Inflammatory macrophage treated with lipopolysaccharide for 1 hour (primary cell): ENCODE measurements at regions not wholly inside any gene's neighbourhood (a gene's known extent, or its start where the extent isn't known, plus 50 kb on each side); places are given as distances from the start of the nearest gene placed in this dataset.

Experiments used
- DNase-seq, 2 donors: peaks; one replicate each; pipeline ENCODE4 v3.0.0-alpha.2; 2020 to 2022

DNA sequence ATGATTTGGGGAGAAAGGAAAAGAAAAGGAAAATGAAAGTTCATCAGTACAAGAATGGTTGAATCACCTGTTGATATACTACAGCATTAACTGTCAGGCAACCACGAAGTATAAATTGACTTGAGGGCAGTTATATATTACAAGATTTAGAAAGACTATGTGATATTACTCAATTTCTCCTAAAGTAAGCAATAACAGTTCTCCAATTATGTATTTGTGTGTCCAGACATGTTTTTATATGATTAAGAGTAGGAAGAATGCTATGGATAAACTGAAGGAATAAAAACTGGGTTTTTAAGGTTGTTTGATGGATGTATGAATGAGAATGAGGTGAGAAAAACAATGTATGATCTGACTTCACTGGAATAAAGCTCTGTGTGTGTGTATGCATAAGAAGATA is 2234.4 kb downstream of the ARAP2 start:
- DNase-seq, result no peak

DNA sequence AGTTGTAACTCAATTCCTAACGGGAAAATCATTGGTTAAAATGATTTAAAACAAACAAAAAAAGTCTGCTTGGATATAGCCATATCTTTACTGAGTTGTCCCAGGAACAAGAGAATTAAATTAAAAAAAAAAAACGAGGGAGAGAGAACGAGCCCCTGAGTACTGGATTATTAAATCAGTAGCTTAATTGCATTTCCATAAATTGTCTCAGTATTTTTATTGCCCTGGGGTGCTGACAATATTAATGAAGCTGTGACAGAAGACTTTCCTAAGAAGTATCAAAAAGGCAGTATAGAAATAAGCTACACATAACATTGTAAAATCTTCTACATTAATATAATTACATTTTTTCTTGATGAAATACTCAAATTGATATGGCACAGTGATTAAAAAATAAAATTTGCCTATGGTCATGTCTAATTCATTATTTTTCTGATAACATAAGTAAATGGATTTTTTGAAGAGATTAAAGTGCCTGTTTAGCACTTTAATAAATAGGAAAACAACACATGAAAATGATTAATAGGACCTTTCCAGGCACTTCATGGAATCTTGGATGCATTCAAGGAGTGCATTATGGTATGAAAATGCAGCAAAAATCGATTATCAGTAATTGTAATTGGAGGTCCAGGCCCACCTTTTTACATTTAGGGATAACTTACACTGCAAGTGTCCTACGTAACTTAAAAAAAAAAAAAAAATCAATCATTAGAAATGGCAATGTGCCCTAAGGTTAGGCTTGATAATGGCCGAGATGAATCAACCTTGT is 2233.4 kb downstream of the ARAP2 start:
- DNase-seq, result no peak

GRCh38 chr4:34035225-34035624 is 2209.1 kb downstream of the ARAP2 start:
- DNase-seq, result no peak

DNA sequence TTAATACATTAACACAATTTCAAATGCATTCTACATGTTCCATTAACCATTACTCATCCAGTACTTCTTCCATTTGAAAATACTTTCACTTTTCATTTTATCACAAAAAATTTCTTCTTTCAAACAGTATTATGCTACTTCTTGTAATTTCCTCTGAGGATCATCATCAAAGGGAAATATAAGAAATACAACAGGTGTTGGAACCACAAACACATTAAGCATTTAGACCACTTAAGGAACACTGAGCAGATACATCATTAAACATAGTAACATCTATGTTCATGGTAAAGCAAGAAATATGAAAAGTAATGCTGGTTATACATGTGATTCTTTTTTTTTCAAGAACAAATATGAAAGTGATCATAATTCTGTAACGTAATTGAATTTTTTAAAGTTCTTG is 2207.0 kb downstream of the ARAP2 start:
- no peak for DNase-seq

GRCh38 chr4:34039766-34040165 is 2204.5 kb downstream of the ARAP2 start:
- DNase-seq, result no peak

DNA sequence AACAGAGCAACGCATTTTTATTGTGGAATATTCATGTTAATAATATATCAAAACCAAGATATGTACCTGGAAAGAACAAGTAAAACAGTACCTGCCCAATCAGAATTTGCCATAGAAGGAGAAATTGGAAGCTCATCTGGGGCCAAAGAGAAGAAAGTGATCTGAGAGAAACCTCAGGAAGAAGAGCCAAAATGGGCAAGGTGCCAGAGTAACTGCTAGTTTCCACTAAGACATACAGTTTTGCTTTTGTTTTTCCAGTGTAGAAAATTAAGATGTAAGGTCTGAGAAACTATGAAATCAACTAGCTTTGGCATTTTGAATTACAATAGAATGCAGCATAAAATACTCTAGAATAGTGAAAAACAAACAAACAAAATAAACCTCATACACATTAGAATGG is 2201.2 kb downstream of the ARAP2 start:
- no peak for DNase-seq

- no peak for DNase-seq
Observed at GRCh38 chr4:34046580-34046979, 2197.7 kb downstream of the ARAP2 start.

- DNase-seq, result no peak
Observed at GRCh38 chr4:34047363-34047762, 2197.0 kb downstream of the ARAP2 start.

DNA sequence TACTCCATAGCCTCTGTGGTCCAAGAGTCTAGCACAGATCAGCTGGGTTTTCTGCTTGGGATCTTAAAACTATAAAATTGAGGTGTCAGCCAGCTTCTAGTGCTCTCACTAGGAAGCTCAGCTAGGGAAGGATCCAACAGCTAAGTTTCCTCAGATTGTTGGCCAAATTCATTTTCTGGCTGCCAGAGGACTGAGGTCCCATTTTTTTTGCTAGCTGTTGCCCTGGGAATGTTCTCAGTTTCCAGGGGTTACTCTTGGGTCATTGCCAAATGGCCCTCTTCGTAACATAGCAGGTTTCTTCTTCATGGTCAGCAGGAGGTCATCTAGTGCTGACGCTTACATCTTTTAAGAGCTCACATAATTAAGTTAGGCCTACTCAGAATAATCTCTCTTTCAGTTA is 2178.2 kb downstream of the ARAP2 start:
- DNase-seq, result no peak

- DNase-seq, result no peak
Observed at GRCh38 chr4:34091451-34091850, 2152.9 kb downstream of the ARAP2 start.

GRCh38 chr4:34094114-34094513 is 2150.2 kb downstream of the ARAP2 start:
- no peak for DNase-seq

DNA sequence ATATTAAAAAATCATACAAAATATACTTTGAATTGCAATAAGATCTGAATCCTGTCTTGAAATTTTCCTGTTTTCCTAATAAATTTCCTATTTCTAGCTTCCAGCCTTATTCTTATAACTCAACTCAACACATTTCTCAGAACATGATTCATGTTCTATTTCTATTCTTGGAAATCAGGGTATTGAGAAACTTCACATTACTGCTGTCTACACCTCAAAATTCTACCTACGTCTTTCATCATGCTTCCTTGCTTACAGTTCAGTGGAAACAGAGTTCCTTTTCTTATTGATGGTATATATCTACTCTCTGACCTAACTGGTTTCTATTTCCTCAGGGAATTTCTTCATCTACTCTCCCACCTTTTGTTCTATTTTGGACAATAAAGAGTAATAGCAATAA is 2139.0 kb downstream of the ARAP2 start:
- no peak for DNase-seq

DNA sequence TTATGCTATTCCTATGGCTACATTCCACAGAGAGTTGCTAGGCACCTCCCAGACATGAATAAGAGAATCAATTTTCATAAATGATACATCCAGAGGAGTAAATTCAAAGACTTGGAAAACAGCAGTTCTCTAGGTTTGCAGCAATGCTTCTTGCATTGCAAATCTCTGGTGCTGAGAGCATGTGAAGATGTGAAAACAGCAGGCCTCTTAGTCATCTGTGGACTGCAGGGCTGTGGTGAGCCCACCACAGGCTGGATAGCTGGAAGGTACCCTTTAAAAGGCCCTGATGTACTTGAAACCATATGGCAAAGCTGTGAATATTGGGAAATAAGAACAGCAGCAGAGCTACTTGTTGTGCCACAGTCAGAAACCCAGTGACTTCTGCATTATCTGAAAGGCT is 2135.9 kb downstream of the ARAP2 start:
- no peak for DNase-seq

GRCh38 chr4:34112573-34112972 is 2131.7 kb downstream of the ARAP2 start:
- DNase-seq, result no peak

GRCh38 chr4:34138385-34138784 is 2105.9 kb downstream of the ARAP2 start:
- DNase-seq, result no peak

GRCh38 chr4:34139346-34139745 is 2105.0 kb downstream of the ARAP2 start:
- DNase-seq, result no peak

- no peak for DNase-seq
Observed at GRCh38 chr4:34148322-34148908, 2095.9 kb downstream of the ARAP2 start.

DNA sequence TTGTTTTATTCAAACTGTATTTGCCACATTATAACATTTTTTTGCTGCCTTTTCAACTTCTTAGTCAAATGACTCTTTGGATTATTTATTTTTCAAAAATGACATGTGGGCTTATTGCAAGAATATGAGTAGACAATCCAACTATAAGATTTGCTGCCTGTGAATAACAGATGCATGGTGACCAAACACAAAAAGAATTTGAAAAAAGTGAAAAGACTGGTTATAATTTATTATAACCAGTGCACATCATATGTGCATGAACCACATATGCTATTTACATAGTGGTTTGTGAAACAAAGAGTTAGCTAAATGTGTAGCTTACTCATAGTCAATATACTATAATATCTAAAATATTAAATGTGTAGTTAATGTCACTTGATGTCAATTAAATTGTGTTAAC is 2086.8 kb downstream of the ARAP2 start:
- DNase-seq, result no peak

DNA sequence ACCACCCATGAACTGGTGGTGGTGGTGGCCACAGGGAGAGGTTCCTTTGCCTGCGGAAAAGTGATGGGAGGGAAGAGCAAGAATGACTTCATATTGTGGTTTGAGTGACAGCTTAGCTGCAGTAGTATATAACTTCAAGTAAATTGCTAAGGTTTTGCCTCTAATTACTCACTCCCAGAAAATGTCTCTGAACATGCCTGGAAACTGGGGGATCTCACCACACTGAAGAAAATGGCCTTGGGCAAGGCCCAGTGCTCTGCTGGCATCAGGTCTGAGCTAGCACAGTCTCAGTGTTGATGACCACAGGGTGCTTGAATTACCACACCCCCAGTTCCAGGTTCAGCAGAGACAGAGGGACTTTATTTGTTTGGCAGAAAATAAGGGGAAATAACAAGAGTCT is 2085.4 kb downstream of the ARAP2 start:
- no peak for DNase-seq

DNA sequence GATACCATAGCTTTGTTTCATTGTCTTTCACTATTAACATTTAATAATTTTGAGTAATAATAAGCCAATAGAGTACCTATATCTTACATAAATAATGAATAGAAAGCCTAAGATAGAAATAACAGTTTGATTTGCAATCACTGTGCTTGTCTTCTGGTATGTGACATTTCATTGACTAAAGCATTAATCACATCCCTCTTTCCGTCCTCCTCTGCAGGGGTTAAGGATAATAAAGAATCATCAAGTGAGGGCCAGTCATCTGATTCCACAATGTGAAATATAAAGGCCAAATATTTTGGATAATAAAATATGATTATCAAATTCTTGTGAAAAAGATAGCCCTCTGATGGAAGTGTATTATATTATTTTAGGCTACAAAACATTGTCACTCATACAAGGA is 2073.4 kb downstream of the ARAP2 start:
- no peak for DNase-seq

GRCh38 chr4:34176609-34177008 is 2067.7 kb downstream of the ARAP2 start:
- DNase-seq, result no peak

GRCh38 chr4:34178476-34178875 is 2065.8 kb downstream of the ARAP2 start:
- DNase-seq, result no peak

GRCh38 chr4:34181311-34181841 is 2062.9 kb downstream of the ARAP2 start:
- DNase-seq, result no peak

DNA sequence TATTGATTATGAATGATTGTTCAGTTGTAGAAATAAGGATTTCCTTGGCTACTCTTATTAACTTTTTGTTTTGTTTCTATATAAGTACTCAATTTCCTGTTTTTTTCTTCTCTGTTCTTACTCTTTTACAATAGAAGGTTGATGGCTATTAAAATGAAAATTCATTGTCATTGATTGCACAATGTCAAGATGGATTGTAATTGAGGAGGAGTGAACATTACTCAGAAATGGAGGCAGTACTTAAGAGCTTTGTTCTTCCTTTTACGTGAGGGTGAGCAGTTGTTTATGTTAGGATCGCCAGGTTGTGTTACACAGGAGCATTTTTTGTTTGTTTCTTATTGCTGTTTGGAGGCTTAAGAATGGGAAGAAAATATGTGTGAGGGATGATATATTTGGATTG is 2062.4 kb downstream of the ARAP2 start:
- DNase-seq, result no peak

DNA sequence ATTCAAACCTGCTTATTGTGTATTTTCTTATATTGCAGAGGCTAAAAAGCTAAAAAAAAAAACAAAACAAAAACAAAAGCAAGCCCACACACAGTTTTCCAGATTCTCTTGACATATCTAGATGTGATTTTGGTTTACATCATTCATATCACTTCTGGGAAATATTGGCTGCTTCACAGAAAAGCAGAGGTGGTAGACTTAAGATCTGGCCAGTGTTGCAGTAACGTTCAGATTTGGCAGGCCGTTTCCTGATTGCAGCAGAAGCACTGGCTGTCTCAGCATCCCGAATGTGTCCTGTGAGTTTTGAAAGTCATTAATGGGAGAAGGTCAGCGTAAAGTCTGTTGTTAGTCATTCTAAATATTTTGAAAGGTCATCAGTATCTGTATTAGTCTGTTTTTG is 2062.0 kb downstream of the ARAP2 start:
- DNase-seq, result no peak
